GM12878 (cell line): ENCODE measurements at regions not wholly inside any gene's neighbourhood (a gene's known extent, or its start where the extent isn't known, plus 50 kb on each side); places are given as distances from the start of the nearest gene placed in this dataset.
A peak's percentile ranks its signal among the peaks of the same experiment; 100 is the strongest.

Source experiments
- ATAC-seq: fragments of 200-7000 bp; cut with Tn5 transposase; 3 replicates; pipeline ENCODE4 v1.9.1; 2020; ENCODE audit warnings: mild to moderate bottlenecking, moderate library complexity
- BruUV-seq: library from RNA; stranded (reverse); fragments of 400-500 nt; replicated peaks from 2 replicates; lab custom pipeline; 2021; lab: Mats Ljungman, UMichigan
- CTCF ChIA-PET: fragments of 300-600 bp; sonication (Branson Sonifier 250); formaldehyde crosslinking; extraction: SDS; loops from one replicate; lab custom pipeline; 2021; ENCODE audit warnings: inconsistent platforms; lab: Yijun Ruan, JAX
- POLR2A ChIA-PET: fragments of 350-600 bp; formaldehyde crosslinking; extraction: SDS; loops from one replicate; lab custom pipeline; 2021; ENCODE audit warnings: inconsistent platforms; lab: Charles Lee
- RAD21 ChIA-PET: fragments of 300-600 bp; sonication (Branson Sonifier 250); formaldehyde crosslinking; loops from one replicate; lab custom pipeline; 2023; ENCODE audit warnings: antibody characterized with exemption; ENCODE audit not compliant: unreplicated experiment; lab: Charles Lee
- SMC1A ChIA-PET: fragments of 300-600 bp; sonication (Branson Sonifier 250); formaldehyde crosslinking; loops from one replicate; lab custom pipeline; 2023; ENCODE audit not compliant: unreplicated experiment, uncharacterized antibody; lab: Charles Lee
- DNase-seq: peaks from one replicate; pipeline ENCODE4 v3.0.0-alpha.2; 2011; ENCODE audit warnings: low read depth, low spot score
- FAIRE-seq: peaks from 3 replicates; lab custom pipeline; 2011; peaks lifted over from hg19 to GRCh38; lab: Jason Lieb, UNC
- H2AFZ ChIP-seq: 2 replicates; pipeline ENCODE4 v1.6.0; 2011; ENCODE audit warnings: low read depth, low read length, control low read depth; ENCODE audit not compliant: control insufficient read depth
- H3K27ac ChIP-seq: 2 replicates; pipeline ENCODE4 v1.5.1; 2011; ENCODE audit warnings: control low read depth; ENCODE audit not compliant: control insufficient read depth, insufficient read depth
- H3K27me3 ChIP-seq, 2 experiments: replicated peaks in 1 of 2; 2 replicates each; pipeline versions ENCODE4 v1.6.0 to v1.6.1; 2011; ENCODE audit warnings: low read length in 1 of 2; ENCODE audit not compliant: control insufficient read depth in 2 of 2, insufficient read depth in 2 of 2
- H3K36me3 ChIP-seq, 2 experiments: 2 replicates each; pipeline ENCODE4 v1.5.1; 2011; ENCODE audit warnings: low read length in 1 of 2; ENCODE audit not compliant: control insufficient read depth in 2 of 2, insufficient read depth in 2 of 2
- H3K4me1 ChIP-seq: 2 replicates; pipeline ENCODE4 v1.6.1; 2011; ENCODE audit warnings: mild to moderate bottlenecking, low read length, moderate library complexity, mixed read lengths; ENCODE audit not compliant: control insufficient read depth, insufficient read depth
- H3K4me2 ChIP-seq: 2 replicates; pipeline ENCODE4 v1.6.0; 2011; ENCODE audit warnings: control low read depth; ENCODE audit not compliant: control insufficient read depth, insufficient read depth
- H3K4me3 ChIP-seq: fragments of 200-600 bp; sonication (generic); 2 replicates; pipeline ENCODE4 v1.5.1; 2016
- H3K79me2 ChIP-seq: 2 replicates; pipeline ENCODE4 v1.6.0; 2011; ENCODE audit warnings: low read length; ENCODE audit not compliant: control insufficient read depth, insufficient read depth
- H3K9ac ChIP-seq: 2 replicates; pipeline ENCODE4 v1.8.0; 2011; ENCODE audit warnings: low read length, control low read depth, mixed read lengths; ENCODE audit not compliant: control insufficient read depth, insufficient read depth
- H3K9me3 ChIP-seq: replicated peaks from 3 replicates; pipeline ENCODE4 v1.5.1; 2011; ENCODE audit warnings: mild to moderate bottlenecking, low read length; ENCODE audit not compliant: control insufficient read depth, insufficient read depth
- H4K20me1 ChIP-seq: 2 replicates; pipeline ENCODE4 v1.6.0; 2011; ENCODE audit not compliant: control insufficient read depth, insufficient read depth
- CTCF ChIP-seq, 3 experiments: IDR thresholded peaks in 2 of 3; conservative IDR thresholded peaks in 1 of 3; 2 replicates each; pipeline ENCODE4 v1.5.1; 2011; ENCODE audit warnings: low read depth in 3 of 3, low read length in 3 of 3, mild to moderate bottlenecking in 3 of 3, control low read depth in 2 of 3, moderate library complexity in 2 of 3, inconsistent platforms in 1 of 3, mixed read lengths in 1 of 3; ENCODE audit not compliant: control insufficient read depth in 2 of 3, insufficient read depth in 1 of 3; ENCODE audit errors: extremely low read depth in 1 of 3
- E2F8 ChIP-seq: fragments of 450-650 bp; IDR thresholded peaks from 2 replicates; pipeline ENCODE4 v1.6.1; 2018; ENCODE audit warnings: mild to moderate bottlenecking, low read depth, moderate library complexity; ENCODE audit not compliant: partially characterized antibody
- EED ChIP-seq: sonication (generic); IDR thresholded peaks from 2 replicates; pipeline ENCODE4 v1.6.1; 2016; ENCODE audit warnings: antibody characterized with exemption, low read depth
- FOXK2 ChIP-seq: fragments of 450-650 bp; IDR thresholded peaks from 2 replicates; pipeline ENCODE4 v1.6.1; 2017; ENCODE audit warnings: mild to moderate bottlenecking, moderate library complexity
- JUNB ChIP-seq: IDR thresholded peaks from 2 replicates; pipeline ENCODE4 v1.6.1; 2016; ENCODE audit warnings: antibody characterized with exemption, mild to moderate bottlenecking
- KDM1A ChIP-seq: fragments of 200-600 bp; sonication (generic); IDR thresholded peaks from 2 replicates; pipeline ENCODE4 v1.6.1; 2016; ENCODE audit warnings: borderline replicate concordance
- NR2F1 ChIP-seq: fragments of 450-650 bp; conservative IDR thresholded peaks from 2 replicates; pipeline ENCODE4 v1.6.1; 2017; ENCODE audit warnings: mild to moderate bottlenecking
- PKNOX1 ChIP-seq: fragments of 450-650 bp; IDR thresholded peaks from 2 replicates; pipeline ENCODE4 v1.6.1; 2016; ENCODE audit warnings: mild to moderate bottlenecking
- RELA ChIP-seq: fragments of 450-650 bp; IDR thresholded peaks from 2 replicates; pipeline ENCODE4 v1.8.0; 2014; ENCODE audit warnings: borderline replicate concordance; ENCODE audit not compliant: partially characterized antibody
- SP1 ChIP-seq: IDR thresholded peaks from one replicate; pipeline ENCODE4 v1.6.1; 2011; ENCODE audit warnings: low read depth, low read length
- TAF1 ChIP-seq: IDR thresholded peaks from 2 replicates; pipeline ENCODE4 v1.6.1; 2011; ENCODE audit warnings: mild to moderate bottlenecking, low read depth, low read length, borderline replicate concordance
- TARDBP ChIP-seq: IDR thresholded peaks from 2 replicates; pipeline ENCODE4 v1.6.1; 2016; ENCODE audit warnings: borderline replicate concordance
- WGBS: methylation state at CpG from one replicate; pipeline ENCODE4 v1.1.6; 2016; ENCODE audit warnings: low lambda C conversion rate; ENCODE audit not compliant: insufficient replicate concordance, insufficient coverage; ENCODE audit errors: missing lambda C conversion rate; 5-methylcytosine and 5-hydroxymethylcytosine counted together
- in situ Hi-C: fragments of 300-500 bp; cut with MboI; formaldehyde crosslinking; loops from 9 replicates; pipeline ENCODE4 v1.14.3; 2018; ENCODE audit warnings: mixed read lengths
- intact Hi-C: fragments of 100-400 bp; cut with micrococcal nuclease; formaldehyde crosslinking; loops from one replicate; pipeline ENCODE4 v1.14.2; 2022; ENCODE audit not compliant: unreplicated experiment

- TF ChIP-seq CTCF (IDR thresholded peaks at IDR 0.05 in 2 of 3, conservative IDR thresholded peaks at IDR 0.05 in 1 of 3; ENCODE audit: control insufficient read depth in 2 of 3, extremely low read depth in 1 of 3, insufficient read depth in 1 of 3, low read depth in 3 of 3, low read length in 3 of 3) (peak in 1 of 3 experiments; percentile 15; a peak in 1 of 6 replicates), KDM1A (no peak), SP1 (peak; percentile 22)
Observed at GRCh38 chr10:44260286-44260928, 124.5 kb downstream of the CXCL12 start (continued).

- FAIRE-seq, result no peak
Observed at GRCh38 chr10:44259090-44259874, 125.6 kb downstream of the CXCL12 start.

More at GRCh38 chr10:44259090-44259874, 125.6 kb downstream of the CXCL12 start:
- Histone ChIP-seq H3K9me3 (no peaks in the 10 kb centered on the region; the same call in 2 of the 3 replicates), H3K27ac (peak overlapping the region; percentile 32), H3K4me3 (no peak overlapping the region), H3K36me3 (no peaks in the 10 kb centered on the region), H3K4me1 (peaks cover 48% of the 10 kb centered on the region), H3K27me3 (no peaks in the 10 kb centered on the region), H3K79me2 (no peaks in the 10 kb centered on the region; the same call in 1 of the 2 replicates), H4K20me1 (no peaks in the 10 kb centered on the region), H3K4me2 (no peak overlapping the region), H2AFZ (peak overlapping the region; percentile 43), H3K9ac (no peak overlapping the region)
- in situ Hi-C loops, result no loop called here
- ChIA-PET POLR2A (no interaction called here), RAD21 (no interaction called here), SMC1A (interaction anchor here (1.5 to 3.1 kb wide), 3 partner anchors 9 to 127 kb away, joined by 3 to 19 read pairs (median 10); no protein-coding TSS in a partner anchor), CTCF (interaction anchor here (1.3 kb wide), 2 partner anchors 10 to 49 kb away, joined by 3 to 4 read pairs; no protein-coding TSS in a partner anchor)
- 35% methylated on average over 7 of the region's 7 CpGs for WGBS
- intact Hi-C loops, result no loop called here
- no TSS peak for BruUV-seq
- TF ChIP-seq NR2F1, result no peak
- TF ChIP-seq FOXK2, result no peak
- no peak for TF ChIP-seq JUNB
- TF ChIP-seq TARDBP, result no peak
- TF ChIP-seq E2F8, result no peak
- no peak for TF ChIP-seq RELA
- no peak for TF ChIP-seq TAF1
- peak; percentile 26; the same call in 1 of the 2 replicates for TF ChIP-seq PKNOX1
- peak; percentile 33; the same call in 1 of the 2 replicates for TF ChIP-seq EED
- ATAC-seq (no peak), DNase-seq (no peak)
